ENCODE measurements at regions not wholly inside any gene's neighbourhood (a gene's known extent, or its start where the extent isn't known, plus 50 kb on each side); places are given as distances from the start of the nearest gene placed in this dataset.

- Mint-ChIP-seq H3K4me1 (no peaks in the 10 kb centered on the region), H3K9me3 (peaks cover 0 to 2% (median 0%) of the 10 kb centered on the region in 7 donors), H3K27ac (no peak overlapping the region), H3K27me3 (peaks cover 0 to 22% (median 7%) of the 10 kb centered on the region in 3 donors), H3K36me3 (no peaks in the 10 kb centered on the region), H3K4me3 (no peak overlapping the region)
- ATAC-seq (ENCODE audit: low read depth in 2 of 2) (no peak), DNase-seq (no peak)
These were observed 62.7 kb upstream of the MROH9 start for GRCh38 chr1:170872663-170873062.

GRCh38 chr1:170874671-170875070 lies 60.7 kb upstream of the MROH9 start:
- H3K36me3 Mint-ChIP-seq = peaks cover 0 to 8% of the 10 kb centered on the region in 2 donors
- no peak for DNase-seq
- peaks cover 0 to 6% (median 3%) of the 10 kb centered on the region in 7 donors for H3K9me3 Mint-ChIP-seq
- H3K4me1 Mint-ChIP-seq = no peaks in the 10 kb centered on the region
- no peak for ATAC-seq (ENCODE audit: low read depth in 2 of 2)
- H3K27ac Mint-ChIP-seq = no peak overlapping the region
- H3K27me3 Mint-ChIP-seq = peaks cover 6 to 17% (median 7%) of the 10 kb centered on the region in 3 donors
- no peak overlapping the region for H3K4me3 Mint-ChIP-seq

GRCh38 chr1:170881268-170882265 lies 53.8 kb upstream of the MROH9 start:
- H3K27me3 Mint-ChIP-seq = peaks cover 0 to 6% (median 0%) of the 10 kb centered on the region in 3 donors
- H3K9me3 Mint-ChIP-seq = peaks cover 0 to 14% (median 4%) of the 10 kb centered on the region in 7 donors
- no peak for DNase-seq
- H3K4me3 Mint-ChIP-seq = no peak overlapping the region
- no peaks in the 10 kb centered on the region for H3K4me1 Mint-ChIP-seq
- ATAC-seq (ENCODE audit: low read depth in 2 of 2) = no peak
- H3K27ac Mint-ChIP-seq = no peak overlapping the region
- H3K36me3 Mint-ChIP-seq = peaks cover 0 to 8% of the 10 kb centered on the region in 2 donors

Measured in naive B cell (primary cell).